ENCODE measurements at regions not wholly inside any gene's neighbourhood (a gene's known extent, or its start where the extent isn't known, plus 50 kb on each side); places are given as distances from the start of the nearest gene placed in this dataset.

GRCh38 chr11:15378941-15379340, 264.2 kb downstream of the INSC start:
- DNase-seq (ENCODE audit: low read depth in 2 of 2) = no peak

GRCh38 chr11:15379483-15379882, 264.8 kb downstream of the INSC start:
- DNase-seq (ENCODE audit: low read depth in 2 of 2) = no peak

GRCh38 chr11:15390857-15391256, 276.1 kb downstream of the INSC start:
- DNase-seq (ENCODE audit: low read depth in 2 of 2) = no peak

GRCh38 chr11:15396778-15397177, 282.1 kb downstream of the INSC start:
- no peak for DNase-seq (ENCODE audit: low read depth in 2 of 2)

- no peak for DNase-seq (ENCODE audit: low read depth in 2 of 2)
Measured at GRCh38 chr11:15406851-15407351, 292.2 kb downstream of the INSC start.

GRCh38 chr11:15412054-15412453, 297.3 kb downstream of the INSC start:
- DNase-seq (ENCODE audit: low read depth in 2 of 2) = no peak

- no peak for DNase-seq (ENCODE audit: low read depth in 2 of 2)
Measured at GRCh38 chr11:15418921-15419320, 304.2 kb downstream of the INSC start.

GRCh38 chr11:15419696-15420095, 305.0 kb downstream of the INSC start:
- no peak for DNase-seq (ENCODE audit: low read depth in 2 of 2)

GRCh38 chr11:15430381-15430780, 315.7 kb downstream of the INSC start:
- no peak for DNase-seq (ENCODE audit: low read depth in 2 of 2)

- no peak for DNase-seq (ENCODE audit: low read depth in 2 of 2)
Measured at GRCh38 chr11:15434529-15434928, 319.8 kb downstream of the INSC start.

- no peak for DNase-seq (ENCODE audit: low read depth in 2 of 2)
Measured at GRCh38 chr11:15446315-15446714, 331.6 kb downstream of the INSC start.

GRCh38 chr11:15446929-15447328, 332.2 kb downstream of the INSC start:
- no peak for DNase-seq (ENCODE audit: low read depth in 2 of 2)

- no peak for DNase-seq (ENCODE audit: low read depth in 2 of 2)
Measured at GRCh38 chr11:15451713-15452112, 337.0 kb downstream of the INSC start.

GRCh38 chr11:15453211-15453765, 338.6 kb downstream of the INSC start:
- DNase-seq (ENCODE audit: low read depth in 2 of 2) = no peak

- no peak for DNase-seq (ENCODE audit: low read depth in 2 of 2)
Measured at GRCh38 chr11:15468466-15468865, 353.7 kb downstream of the INSC start.

GRCh38 chr11:15471048-15471894, 356.5 kb downstream of the INSC start:
- no peak for DNase-seq (ENCODE audit: low read depth in 2 of 2)

- DNase-seq (ENCODE audit: low read depth in 2 of 2) = no peak
Measured at GRCh38 chr11:15471895-15472799, 357.4 kb downstream of the INSC start.

GRCh38 chr11:15473954-15474837, 359.5 kb downstream of the INSC start:
- DNase-seq (ENCODE audit: low read depth in 2 of 2) = no peak

GRCh38 chr11:15476371-15476917, 361.7 kb downstream of the INSC start:
- no peak for DNase-seq (ENCODE audit: low read depth in 2 of 2)

- no peak for DNase-seq (ENCODE audit: low read depth in 2 of 2)
Measured at GRCh38 chr11:15481871-15482270, 367.1 kb downstream of the INSC start.

- DNase-seq (ENCODE audit: low read depth in 2 of 2) = no peak
Measured at GRCh38 chr11:15483205-15483604, 368.5 kb downstream of the INSC start.
